GM10266 (cell line): ENCODE measurements at regions not wholly inside any gene's neighbourhood (a gene's known extent, or its start where the extent isn't known, plus 50 kb on each side); places are given as distances from the start of the nearest gene placed in this dataset.

Experiments used
- DNase-seq: peaks from one replicate; pipeline ENCODE4 v3.0.0; 2012; ENCODE audit errors: extremely low spot score
- TF ChIP-seq, protein P1 (sequence below): IDR thresholded peaks from 2 replicates; pipeline ENCODE4 v1.5.1; 2012; ENCODE audit warnings: mild to moderate bottlenecking, low read depth; ENCODE audit not compliant: control insufficient read depth, insufficient read depth; ENCODE audit errors: missing control alignments

DNA sequence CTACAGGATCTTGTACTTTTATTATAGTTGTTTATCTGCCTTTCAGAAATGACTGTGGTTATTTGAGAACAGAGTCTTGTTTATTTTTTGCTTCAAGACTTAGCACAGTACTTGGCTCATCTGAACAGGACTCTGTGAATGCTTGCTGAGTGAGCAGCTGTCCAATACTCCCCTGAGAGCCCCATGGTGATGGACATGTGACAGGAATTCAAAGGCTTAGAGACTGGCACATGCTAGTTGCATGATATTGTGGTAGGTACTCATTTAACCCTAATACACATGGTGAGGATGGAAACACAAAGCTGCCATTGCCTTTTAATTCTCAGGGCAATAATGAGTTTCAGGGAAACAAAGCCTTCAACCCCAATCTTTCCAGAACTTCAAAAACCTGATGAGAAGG is 97.3 kb downstream of the GEMIN8 start:
- DNase-seq, result no peak
- TF ChIP-seq, protein P1, sequence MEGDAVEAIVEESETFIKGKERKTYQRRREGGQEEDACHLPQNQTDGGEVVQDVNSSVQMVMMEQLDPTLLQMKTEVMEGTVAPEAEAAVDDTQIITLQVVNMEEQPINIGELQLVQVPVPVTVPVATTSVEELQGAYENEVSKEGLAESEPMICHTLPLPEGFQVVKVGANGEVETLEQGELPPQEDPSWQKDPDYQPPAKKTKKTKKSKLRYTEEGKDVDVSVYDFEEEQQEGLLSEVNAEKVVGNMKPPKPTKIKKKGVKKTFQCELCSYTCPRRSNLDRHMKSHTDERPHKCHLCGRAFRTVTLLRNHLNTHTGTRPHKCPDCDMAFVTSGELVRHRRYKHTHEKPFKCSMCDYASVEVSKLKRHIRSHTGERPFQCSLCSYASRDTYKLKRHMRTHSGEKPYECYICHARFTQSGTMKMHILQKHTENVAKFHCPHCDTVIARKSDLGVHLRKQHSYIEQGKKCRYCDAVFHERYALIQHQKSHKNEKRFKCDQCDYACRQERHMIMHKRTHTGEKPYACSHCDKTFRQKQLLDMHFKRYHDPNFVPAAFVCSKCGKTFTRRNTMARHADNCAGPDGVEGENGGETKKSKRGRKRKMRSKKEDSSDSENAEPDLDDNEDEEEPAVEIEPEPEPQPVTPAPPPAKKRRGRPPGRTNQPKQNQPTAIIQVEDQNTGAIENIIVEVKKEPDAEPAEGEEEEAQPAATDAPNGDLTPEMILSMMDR, result no peak

DNA sequence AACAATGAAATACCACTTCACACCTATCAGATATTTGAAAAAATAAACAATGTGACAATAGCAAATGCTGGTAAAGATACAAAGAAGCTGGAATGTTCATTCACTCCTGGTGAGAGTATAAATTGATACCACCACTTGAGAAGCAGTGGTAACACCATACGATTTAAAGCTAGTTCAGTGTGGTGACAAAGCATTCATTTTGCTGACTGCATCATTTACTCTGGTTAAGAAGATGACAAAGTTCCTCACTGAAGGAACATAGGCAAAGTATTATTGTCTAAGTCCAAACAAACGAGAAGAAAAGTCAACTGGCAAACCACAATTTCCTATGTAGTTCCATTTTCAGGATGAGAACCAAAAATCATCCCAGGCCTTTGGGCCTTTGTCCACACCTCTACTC is 102.5 kb downstream of the GEMIN8 start:
- TF ChIP-seq, protein P1, result no peak
- DNase-seq, result no peak

- DNase-seq, result no peak
- TF ChIP-seq, protein P1, result no peak
These were observed 105.8 kb downstream of the GEMIN8 start for GRCh38 chrX:13923845-13924244.

- TF ChIP-seq, protein P1, result no peak
- DNase-seq, result no peak
These were observed 106.4 kb upstream of the GPM6B start for GRCh38 chrX:13923289-13923688.

DNA sequence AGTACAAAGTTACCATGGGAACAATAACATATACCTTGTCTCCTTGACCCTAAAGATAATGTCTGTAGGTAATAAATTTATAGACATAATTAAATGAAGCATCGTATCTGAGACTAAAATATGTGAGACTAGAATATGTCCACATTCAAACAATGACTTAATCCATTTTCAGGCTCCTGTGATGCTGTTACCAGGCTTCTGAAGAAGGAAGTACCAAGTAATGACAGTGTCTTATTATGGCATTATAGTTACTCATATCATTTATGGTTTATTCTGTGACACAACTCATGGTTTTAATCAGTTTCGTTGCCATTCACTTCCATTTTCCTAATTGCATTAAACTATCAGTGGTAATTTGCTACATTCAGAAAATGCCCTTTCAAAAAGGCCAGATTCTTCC is 100.6 kb upstream of the GPM6B start:
- no peak for DNase-seq
- TF ChIP-seq, protein P1, result no peak

DNA sequence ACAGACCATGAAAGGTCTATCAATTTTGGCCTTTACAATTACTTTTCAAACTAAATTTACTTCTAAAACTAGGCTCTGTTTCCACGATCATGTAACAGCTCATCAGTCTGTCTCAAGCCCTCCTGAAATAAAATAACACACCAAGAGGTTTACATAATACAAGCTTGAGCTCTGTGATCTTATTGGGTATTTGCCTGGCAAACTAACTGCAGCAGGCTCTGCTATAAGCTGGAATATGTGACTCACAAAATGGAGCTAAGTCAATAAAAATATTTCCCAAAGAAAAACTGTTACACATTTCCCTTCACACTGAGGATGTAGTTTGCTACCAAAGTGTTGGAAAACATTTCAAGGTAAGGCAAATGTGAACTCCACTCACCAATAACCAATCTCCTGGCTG is 94.7 kb upstream of the GPM6B start:
- TF ChIP-seq, protein P1, result no peak
- no peak for DNase-seq

GRCh38 chrX:13906093-13906492 is 89.2 kb upstream of the GPM6B start:
- no peak for DNase-seq
- TF ChIP-seq, protein P1, result no peak
